ENCODE measurements at regions not wholly inside any gene's neighbourhood (a gene's known extent, or its start where the extent isn't known, plus 50 kb on each side); places are given as distances from the start of the nearest gene placed in this dataset.

- Mint-ChIP-seq H3K27me3 (ENCODE audit: insufficient read depth, low read depth, poor library complexity) (peaks cover 4% of the 10 kb centered on the region), H3K4me3 (no peak overlapping the region), H3K36me3 (ENCODE audit: low read depth) (peaks cover 16% of the 10 kb centered on the region; the same call in 2 of the 3 replicates), H3K27ac (no peak overlapping the region), H3K9me3 (peaks cover 26% of the 10 kb centered on the region), H3K4me1 (peaks cover 15% of the 10 kb centered on the region; the same call in 2 of the 3 replicates)
- H3K4me3 ChIP-seq, result no peak overlapping the region
- no peak for TF ChIP-seq REST (IDR thresholded peaks at IDR 0.05; ENCODE audit: unreplicated experiment)
- TF ChIP-seq POLR2AphosphoS5 (IDR thresholded peaks at IDR 0.05; ENCODE audit: low read depth), result no peak
- TF ChIP-seq ZNF331 (CRISPR knock-in tag; IDR thresholded peaks at IDR 0.05; ENCODE audit: low read depth), result no peak
- TF ChIP-seq NANOG (IDR thresholded peaks at IDR 0.05; ENCODE audit: borderline replicate concordance), result no peak
- no peak for TF ChIP-seq EZH2phosphoT487 (IDR thresholded peaks at IDR 0.05; ENCODE audit: unreplicated experiment)
- no peak for TF ChIP-seq ZNF114 (CRISPR knock-in tag; IDR thresholded peaks at IDR 0.05)
- no peak for TF ChIP-seq EZH2 (IDR thresholded peaks at IDR 0.05; ENCODE audit: low read depth, unreplicated experiment)
- TF ChIP-seq ETS1 (IDR thresholded peaks at IDR 0.05), result no peak
- TF ChIP-seq STAT1 (IDR thresholded peaks at IDR 0.05; ENCODE audit: unreplicated experiment), result no peak
- TF ChIP-seq JUNB (IDR thresholded peaks at IDR 0.05; ENCODE audit: unreplicated experiment), result no peak
- TF ChIP-seq CREB1 (CRISPR knock-in tag; IDR thresholded peaks at IDR 0.05; ENCODE audit: low read depth), result no peak
- no peak for TF ChIP-seq CTCF (conservative IDR thresholded peaks at IDR 0.05; ENCODE audit: low read depth in 2 of 2)
- no peaks in the 10 kb centered on the region for H4K20me1 ChIP-seq (replicated peaks; ENCODE audit: insufficient read depth)
- peaks cover 17% of the 10 kb centered on the region for H3K4me1 ChIP-seq (ENCODE audit: insufficient read depth)
- no peak for DNase-seq (ENCODE audit: low spot score)
- no peak overlapping the region for H3K27ac ChIP-seq (ENCODE audit: low read depth)
- no peak overlapping the region for H3K4me2 ChIP-seq
- no peak overlapping the region for H2AFZ ChIP-seq
- ATAC-seq, result no peak
- H3K79me2 ChIP-seq (replicated peaks; ENCODE audit: insufficient read depth), result no peaks in the 10 kb centered on the region
- 0 out of 2 replicates have a peak, but pooled peaks cover 8% of the 10 kb centered on the region for H3K36me3 ChIP-seq (ENCODE audit: insufficient read depth)
- H3K9me2 ChIP-seq (ENCODE audit: insufficient read depth), result 0 out of 2 replicates have a peak, but pooled peaks cover 4% of the 10 kb centered on the region
- no peaks in the 10 kb centered on the region for H3F3A ChIP-seq (replicated peaks; ENCODE audit: low read depth)
- H3K27me3 ChIP-seq (ENCODE audit: insufficient read depth), result no peaks in the 10 kb centered on the region
These were observed 395.9 kb upstream of the CAMK1G start for GRCh38 chr1:209187589-209187988.

All from GM23338 (cell line).